ENCODE measurements at regions not wholly inside any gene's neighbourhood (a gene's known extent, or its start where the extent isn't known, plus 50 kb on each side); places are given as distances from the start of the nearest gene placed in this dataset.
A peak's percentile ranks its signal among the peaks of the same experiment; 100 is the strongest.

- no peak overlapping the region for H2AFZ ChIP-seq (ENCODE audit: low read depth, low read length)
- H3K9ac ChIP-seq (ENCODE audit: low read length): no peak overlapping the region
- no peaks in the 10 kb centered on the region for H3K36me3 ChIP-seq (ENCODE audit: control insufficient read depth in 1 of 2, insufficient read depth in 2 of 2, low read depth in 1 of 2, low read length in 2 of 2)
- no peak overlapping the region for H3K14ac ChIP-seq (ENCODE audit: low read length in 2 of 2)
- H2AK5ac ChIP-seq (ENCODE audit: low read length, severe bottlenecking): no peak overlapping the region
- no peak overlapping the region for H2BK120ac ChIP-seq (ENCODE audit: low read depth, low read length)
- no peak overlapping the region for H2BK15ac ChIP-seq (ENCODE audit: low read depth, poor library complexity, severe bottlenecking)
- H4K91ac ChIP-seq (ENCODE audit: low read length): no peak overlapping the region
- peak overlapping the region in 1 of 2 experiments; percentile 3 for H2BK12ac ChIP-seq (ENCODE audit: low read length in 2 of 2)
- no peak overlapping the region for H2BK5ac ChIP-seq (ENCODE audit: low read depth, low read length, poor library complexity, severe bottlenecking)
- no peaks in the 10 kb centered on the region for H3K4me1 ChIP-seq (ENCODE audit: control insufficient read depth, insufficient read depth, low read depth, low read length)
- no peak overlapping the region for H3K27ac ChIP-seq (ENCODE audit: low read length, poor library complexity, severe bottlenecking)
- peak overlapping the region in 1 of 2 experiments; percentile 61 for H3K18ac ChIP-seq (ENCODE audit: low read depth in 1 of 2, low read length in 2 of 2)
- H3K27me3 ChIP-seq (ENCODE audit: control insufficient read depth in 1 of 2, insufficient read depth in 1 of 2, low read length in 2 of 2): no peaks in the 10 kb centered on the region
- H4K8ac ChIP-seq (ENCODE audit: low read length): no peak overlapping the region
- no peak overlapping the region for H3K4me3 ChIP-seq (ENCODE audit: insufficient read depth in 1 of 2, low read depth in 1 of 2, low read length in 2 of 2)
- no peaks in the 10 kb centered on the region for H3K79me1 ChIP-seq (replicated peaks; ENCODE audit: low read length, poor library complexity, severe bottlenecking)
- no peaks in the 10 kb centered on the region for H3K9me3 ChIP-seq (ENCODE audit: control insufficient read depth, low read length)
- H3K23ac ChIP-seq (ENCODE audit: low read length in 2 of 2): no peak overlapping the region
- H3K4ac ChIP-seq (ENCODE audit: low read depth in 1 of 2, low read length in 2 of 2): peak overlapping the region in 1 of 2 experiments; percentile 35
- no peak overlapping the region for H3K4me2 ChIP-seq (ENCODE audit: low read length, poor library complexity, severe bottlenecking)
- DNase-seq: no peak
- 85% methylated on average over 4 of the region's 4 CpGs for WGBS
Measured at GRCh38 chr3:64943866-64944265, 256.1 kb upstream of the ADAMTS9 start.

- H3K27ac ChIP-seq (ENCODE audit: low read length, poor library complexity, severe bottlenecking): no peak overlapping the region
- no peak overlapping the region for H3K9ac ChIP-seq (ENCODE audit: low read length)
- no peak overlapping the region for H4K8ac ChIP-seq (ENCODE audit: low read length)
- no peaks in the 10 kb centered on the region for H3K4me1 ChIP-seq (ENCODE audit: control insufficient read depth, insufficient read depth, low read depth, low read length)
- H2BK5ac ChIP-seq (ENCODE audit: low read depth, low read length, poor library complexity, severe bottlenecking): no peak overlapping the region
- H3K4me2 ChIP-seq (ENCODE audit: low read length, poor library complexity, severe bottlenecking): no peak overlapping the region
- no peak overlapping the region for H3K14ac ChIP-seq (ENCODE audit: low read length in 2 of 2)
- no peak overlapping the region for H2BK12ac ChIP-seq (ENCODE audit: low read length in 2 of 2)
- H3K36me3 ChIP-seq (ENCODE audit: control insufficient read depth in 1 of 2, insufficient read depth in 2 of 2, low read depth in 1 of 2, low read length in 2 of 2): no peaks in the 10 kb centered on the region
- H2BK120ac ChIP-seq (ENCODE audit: low read depth, low read length): no peak overlapping the region
- no peak for DNase-seq
- no peak overlapping the region for H2BK15ac ChIP-seq (ENCODE audit: low read depth, poor library complexity, severe bottlenecking)
- no peak overlapping the region for H3K18ac ChIP-seq (ENCODE audit: low read depth in 1 of 2, low read length in 2 of 2)
- H2AFZ ChIP-seq (ENCODE audit: low read depth, low read length): no peak overlapping the region
- WGBS: 94% methylated on average over 9 of the region's 10 CpGs
- H3K4ac ChIP-seq (ENCODE audit: low read depth in 1 of 2, low read length in 2 of 2): no peak overlapping the region
- H3K27me3 ChIP-seq (ENCODE audit: control insufficient read depth in 1 of 2, insufficient read depth in 1 of 2, low read length in 2 of 2): no peaks in the 10 kb centered on the region
- no peaks in the 10 kb centered on the region for H3K79me1 ChIP-seq (replicated peaks; ENCODE audit: low read length, poor library complexity, severe bottlenecking)
- no peak overlapping the region for H4K91ac ChIP-seq (ENCODE audit: low read length)
- H3K4me3 ChIP-seq (ENCODE audit: insufficient read depth in 1 of 2, low read depth in 1 of 2, low read length in 2 of 2): no peak overlapping the region
- no peak overlapping the region for H3K23ac ChIP-seq (ENCODE audit: low read length in 2 of 2)
- H2AK5ac ChIP-seq (ENCODE audit: low read length, severe bottlenecking): no peak overlapping the region
- H3K9me3 ChIP-seq (ENCODE audit: control insufficient read depth, low read length): no peaks in the 10 kb centered on the region
Measured at GRCh38 chr3:64940596-64941348, 253.0 kb upstream of the ADAMTS9 start.

GRCh38 chr3:64939747-64940450, 252.1 kb upstream of the ADAMTS9 start:
- no peak overlapping the region for H3K4me2 ChIP-seq (ENCODE audit: low read length, poor library complexity, severe bottlenecking)
- H2BK5ac ChIP-seq (ENCODE audit: low read depth, low read length, poor library complexity, severe bottlenecking): no peak overlapping the region
- no peak overlapping the region for H2BK120ac ChIP-seq (ENCODE audit: low read depth, low read length)
- H3K27me3 ChIP-seq (ENCODE audit: control insufficient read depth in 1 of 2, insufficient read depth in 1 of 2, low read length in 2 of 2): no peaks in the 10 kb centered on the region
- H3K4ac ChIP-seq (ENCODE audit: low read depth in 1 of 2, low read length in 2 of 2): no peak overlapping the region
- no peak overlapping the region for H2AK5ac ChIP-seq (ENCODE audit: low read length, severe bottlenecking)
- H3K4me3 ChIP-seq (ENCODE audit: insufficient read depth in 1 of 2, low read depth in 1 of 2, low read length in 2 of 2): no peak overlapping the region
- no peak overlapping the region for H2BK15ac ChIP-seq (ENCODE audit: low read depth, poor library complexity, severe bottlenecking)
- no peak overlapping the region for H3K23ac ChIP-seq (ENCODE audit: low read length in 2 of 2)
- H3K27ac ChIP-seq (ENCODE audit: low read length, poor library complexity, severe bottlenecking): no peak overlapping the region
- whole genome bisulfite sequencing: 89% methylated on average over 10 of the region's 10 CpGs
- no peaks in the 10 kb centered on the region for H3K36me3 ChIP-seq (ENCODE audit: control insufficient read depth in 1 of 2, insufficient read depth in 2 of 2, low read depth in 1 of 2, low read length in 2 of 2)
- no peaks in the 10 kb centered on the region for H3K9me3 ChIP-seq (ENCODE audit: control insufficient read depth, low read length)
- no peaks in the 10 kb centered on the region for H3K4me1 ChIP-seq (ENCODE audit: control insufficient read depth, insufficient read depth, low read depth, low read length)
- no peak overlapping the region for H2AFZ ChIP-seq (ENCODE audit: low read depth, low read length)
- no peak overlapping the region for H2BK12ac ChIP-seq (ENCODE audit: low read length in 2 of 2)
- H3K14ac ChIP-seq (ENCODE audit: low read length in 2 of 2): no peak overlapping the region
- no peak overlapping the region for H3K18ac ChIP-seq (ENCODE audit: low read depth in 1 of 2, low read length in 2 of 2)
- H3K9ac ChIP-seq (ENCODE audit: low read length): no peak overlapping the region
- H4K91ac ChIP-seq (ENCODE audit: low read length): no peak overlapping the region
- no peak overlapping the region for H4K8ac ChIP-seq (ENCODE audit: low read length)
- no peak for DNase-seq
- H3K79me1 ChIP-seq (replicated peaks; ENCODE audit: low read length, poor library complexity, severe bottlenecking): no peaks in the 10 kb centered on the region

GRCh38 chr3:64939309-64939708, 251.5 kb upstream of the ADAMTS9 start:
- no peak overlapping the region for H4K91ac ChIP-seq (ENCODE audit: low read length)
- no peak for DNase-seq
- no peak overlapping the region for H3K23ac ChIP-seq (ENCODE audit: low read length in 2 of 2)
- no peak overlapping the region for H3K4me3 ChIP-seq (ENCODE audit: insufficient read depth in 1 of 2, low read depth in 1 of 2, low read length in 2 of 2)
- H3K79me1 ChIP-seq (replicated peaks; ENCODE audit: low read length, poor library complexity, severe bottlenecking): no peaks in the 10 kb centered on the region
- no peak overlapping the region for H3K4ac ChIP-seq (ENCODE audit: low read depth in 1 of 2, low read length in 2 of 2)
- H3K4me1 ChIP-seq (ENCODE audit: control insufficient read depth, insufficient read depth, low read depth, low read length): no peaks in the 10 kb centered on the region
- H2AFZ ChIP-seq (ENCODE audit: low read depth, low read length): no peak overlapping the region
- no peaks in the 10 kb centered on the region for H3K9me3 ChIP-seq (ENCODE audit: control insufficient read depth, low read length)
- no peak overlapping the region for H2BK120ac ChIP-seq (ENCODE audit: low read depth, low read length)
- no peak overlapping the region for H3K9ac ChIP-seq (ENCODE audit: low read length)
- H3K27me3 ChIP-seq (ENCODE audit: control insufficient read depth in 1 of 2, insufficient read depth in 1 of 2, low read length in 2 of 2): no peaks in the 10 kb centered on the region
- H2BK12ac ChIP-seq (ENCODE audit: low read length in 2 of 2): no peak overlapping the region
- H2BK15ac ChIP-seq (ENCODE audit: low read depth, poor library complexity, severe bottlenecking): no peak overlapping the region
- no peak overlapping the region for H4K8ac ChIP-seq (ENCODE audit: low read length)
- no peak overlapping the region for H3K14ac ChIP-seq (ENCODE audit: low read length in 2 of 2)
- no peak overlapping the region for H3K27ac ChIP-seq (ENCODE audit: low read length, poor library complexity, severe bottlenecking)
- no peaks in the 10 kb centered on the region for H3K36me3 ChIP-seq (ENCODE audit: control insufficient read depth in 1 of 2, insufficient read depth in 2 of 2, low read depth in 1 of 2, low read length in 2 of 2)
- WGBS: 100% methylated on average over 1 of the region's 2 CpGs
- no peak overlapping the region for H2AK5ac ChIP-seq (ENCODE audit: low read length, severe bottlenecking)
- H3K18ac ChIP-seq (ENCODE audit: low read depth in 1 of 2, low read length in 2 of 2): no peak overlapping the region
- no peak overlapping the region for H2BK5ac ChIP-seq (ENCODE audit: low read depth, low read length, poor library complexity, severe bottlenecking)
- H3K4me2 ChIP-seq (ENCODE audit: low read length, poor library complexity, severe bottlenecking): no peak overlapping the region
